Small intestine (tissue), 7 donors: ENCODE measurements at regions not wholly inside any gene's neighbourhood (a gene's known extent, or its start where the extent isn't known, plus 50 kb on each side); places are given as distances from the start of the nearest gene placed in this dataset.

ENCODE experiments used
- DNase-seq, 2 donors: peaks; one replicate each; pipeline versions ENCODE4 v3.0.0 to v3.0.0-alpha.2; 2013
- FAIRE-seq: peaks from 2 replicates; lab custom pipeline; 2012; peaks lifted over from hg19 to GRCh38; lab: Jason Lieb, UNC
- H3K27ac ChIP-seq, 3 donors: one replicate each; pipeline ENCODE4 v1.5.1; 2013; ENCODE audit warnings: low read length in 2 of 3, mild to moderate bottlenecking in 2 of 3, control low read depth in 1 of 3, inconsistent platforms in 1 of 3, low read depth in 1 of 3, moderate library complexity in 1 of 3
- H3K27me3 ChIP-seq, 3 donors: one replicate each; pipeline ENCODE4 v1.6.1; 2013; ENCODE audit warnings: low read length in 3 of 3, inconsistent platforms in 1 of 3; ENCODE audit not compliant: control insufficient read depth in 3 of 3, insufficient read depth in 3 of 3
- H3K36me3 ChIP-seq, 3 donors: one replicate each; pipeline ENCODE4 v1.6.1; 2013; ENCODE audit warnings: low read length in 3 of 3, inconsistent platforms in 1 of 3, low read depth in 1 of 3, mild to moderate bottlenecking in 1 of 3, moderate library complexity in 1 of 3; ENCODE audit not compliant: control insufficient read depth in 3 of 3, insufficient read depth in 2 of 3
- H3K4me1 ChIP-seq, 3 donors: one replicate each; pipeline ENCODE4 v1.6.1; 2013; ENCODE audit warnings: low read length in 2 of 3, inconsistent platforms in 1 of 3, low read depth in 1 of 3, mild to moderate bottlenecking in 1 of 3, moderate library complexity in 1 of 3; ENCODE audit not compliant: control insufficient read depth in 3 of 3, insufficient read depth in 2 of 3
- H3K4me3 ChIP-seq, 3 donors: one replicate each; pipeline ENCODE4 v1.5.1; 2013; ENCODE audit warnings: low read length in 3 of 3, control low read depth in 1 of 3, inconsistent platforms in 1 of 3, low read depth in 1 of 3, mild to moderate bottlenecking in 1 of 3, moderate library complexity in 1 of 3
- H3K9me3 ChIP-seq, 2 donors: one replicate each; pipeline ENCODE4 v1.6.1; 2013; ENCODE audit warnings: low read depth in 1 of 2, low read length in 1 of 2; ENCODE audit not compliant: control insufficient read depth in 2 of 2, insufficient read depth in 1 of 2
- WGBS, 3 donors: extraction: QIAGEN DNeasy Blood & Tissue Kit; methylation state at CpG; one replicate each; pipeline ENCODE4 v1.1.7; 2013; 5-methylcytosine and 5-hydroxymethylcytosine counted together
- donor health status: healthy with polysubstance abuse.
- donor health status: control.
- donor health status: control.
- donor health status: Bipolar disorder and iron deficiency.
- donor health status: healthy.

GRCh38 chr3:55201779-55202178, 273.9 kb upstream of the LRTM1 start:
- Histone ChIP-seq H3K9me3 (no peaks in the 10 kb centered on the region), H3K27ac (no peak overlapping the region), H3K4me1 (no peaks in the 10 kb centered on the region), H3K27me3 (no peaks in the 10 kb centered on the region), H3K36me3 (no peaks in the 10 kb centered on the region), H3K4me3 (no peak overlapping the region)
- no peak for DNase-seq
- WGBS, 3 donors: 66 to 71% (median 70%) methylated on average over 7 of the region's 7 CpGs
- no peak for FAIRE-seq

- Histone ChIP-seq H3K36me3 (no peaks in the 10 kb centered on the region), H3K27ac (no peak overlapping the region), H3K27me3 (no peaks in the 10 kb centered on the region), H3K9me3 (no peaks in the 10 kb centered on the region), H3K4me1 (no peaks in the 10 kb centered on the region), H3K4me3 (no peak overlapping the region)
- FAIRE-seq (no peak), DNase-seq (no peak)
- 80 to 97% (median 97%) methylated on average over 2 of the region's 2 CpGs for WGBS, 3 donors
Measured at GRCh38 chr3:55200906-55201305, 273.0 kb upstream of the LRTM1 start.

GRCh38 chr3:55198554-55198953, 270.7 kb upstream of the LRTM1 start:
- no peaks in the 10 kb centered on the region for H3K9me3 ChIP-seq
- no peaks in the 10 kb centered on the region for H3K36me3 ChIP-seq
- no peak for DNase-seq
- H3K4me3 ChIP-seq: no peak overlapping the region
- no peaks in the 10 kb centered on the region for H3K4me1 ChIP-seq
- 71 to 77% (median 73%) methylated on average over 4 of the region's 4 CpGs for WGBS, 3 donors
- no peak overlapping the region for H3K27ac ChIP-seq
- FAIRE-seq: no peak
- H3K27me3 ChIP-seq: no peaks in the 10 kb centered on the region

- no peak for FAIRE-seq
Measured at GRCh38 chr3:55197021-55197420, 269.2 kb upstream of the LRTM1 start.

GRCh38 chr3:55196495-55196894, 268.6 kb upstream of the LRTM1 start:
- DNase-seq (peak in 1 of 2 donors; percentile 7), FAIRE-seq (no peak)
- H3K27ac ChIP-seq: no peak overlapping the region
- H3K36me3 ChIP-seq: no peaks in the 10 kb centered on the region
- WGBS, 3 donors: 15 to 65% (median 27%) methylated on average over 1 of the region's 1 CpG
- H3K27me3 ChIP-seq: no peaks in the 10 kb centered on the region
- H3K4me1 ChIP-seq: no peaks in the 10 kb centered on the region
- no peaks in the 10 kb centered on the region for H3K9me3 ChIP-seq
- no peak overlapping the region for H3K4me3 ChIP-seq

More at GRCh38 chr3:55197021-55197420, 269.2 kb upstream of the LRTM1 start:
- no peak for DNase-seq
- Histone ChIP-seq H3K27ac (no peak overlapping the region), H3K4me3 (no peak overlapping the region), H3K27me3 (no peaks in the 10 kb centered on the region), H3K4me1 (no peaks in the 10 kb centered on the region), H3K9me3 (no peaks in the 10 kb centered on the region), H3K36me3 (no peaks in the 10 kb centered on the region)
- WGBS, 3 donors: 67 to 78% (median 69%) methylated on average over 2 of the region's 2 CpGs

- WGBS, 3 donors: 85 to 90% (median 85%) methylated on average over 3 of the region's 3 CpGs
- DNase-seq (no peak), FAIRE-seq (no peak)
Measured at GRCh38 chr3:55194376-55194775, 266.5 kb upstream of the LRTM1 start.

GRCh38 chr3:55191911-55192775, 264.3 kb upstream of the LRTM1 start:
- Histone ChIP-seq H3K4me3 (no peak overlapping the region), H3K4me1 (no peaks in the 10 kb centered on the region), H3K27me3 (no peaks in the 10 kb centered on the region), H3K36me3 (no peaks in the 10 kb centered on the region), H3K27ac (no peak overlapping the region), H3K9me3 (no peaks in the 10 kb centered on the region)
- 73 to 80% (median 76%) methylated on average over 4 of the region's 4 CpGs for WGBS, 3 donors
- DNase-seq (no peak), FAIRE-seq (no peak)

More at GRCh38 chr3:55194376-55194775, 266.5 kb upstream of the LRTM1 start:
- Histone ChIP-seq H3K4me3 (no peak overlapping the region), H3K27me3 (no peaks in the 10 kb centered on the region), H3K4me1 (no peaks in the 10 kb centered on the region), H3K9me3 (no peaks in the 10 kb centered on the region), H3K27ac (no peak overlapping the region), H3K36me3 (no peaks in the 10 kb centered on the region)

GRCh38 chr3:55190331-55190730, 262.5 kb upstream of the LRTM1 start:
- Histone ChIP-seq H3K9me3 (no peaks in the 10 kb centered on the region), H3K4me1 (no peaks in the 10 kb centered on the region), H3K36me3 (no peaks in the 10 kb centered on the region), H3K27me3 (no peaks in the 10 kb centered on the region), H3K27ac (no peak overlapping the region), H3K4me3 (no peak overlapping the region)
- WGBS, 3 donors: 64 to 77% (median 70%) methylated on average over 6 of the region's 6 CpGs
- FAIRE-seq (no peak), DNase-seq (no peak)
